ENCODE measurements at regions not wholly inside any gene's neighbourhood (a gene's known extent, or its start where the extent isn't known, plus 50 kb on each side); places are given as distances from the start of the nearest gene placed in this dataset.

GRCh38 chr20:22216984-22217383 is 367.4 kb downstream of the FOXA2 start:
- TF ChIP-seq ZNF512 (tag; IDR thresholded peaks at IDR 0.05) = no peak
- TF ChIP-seq, protein P1, sequence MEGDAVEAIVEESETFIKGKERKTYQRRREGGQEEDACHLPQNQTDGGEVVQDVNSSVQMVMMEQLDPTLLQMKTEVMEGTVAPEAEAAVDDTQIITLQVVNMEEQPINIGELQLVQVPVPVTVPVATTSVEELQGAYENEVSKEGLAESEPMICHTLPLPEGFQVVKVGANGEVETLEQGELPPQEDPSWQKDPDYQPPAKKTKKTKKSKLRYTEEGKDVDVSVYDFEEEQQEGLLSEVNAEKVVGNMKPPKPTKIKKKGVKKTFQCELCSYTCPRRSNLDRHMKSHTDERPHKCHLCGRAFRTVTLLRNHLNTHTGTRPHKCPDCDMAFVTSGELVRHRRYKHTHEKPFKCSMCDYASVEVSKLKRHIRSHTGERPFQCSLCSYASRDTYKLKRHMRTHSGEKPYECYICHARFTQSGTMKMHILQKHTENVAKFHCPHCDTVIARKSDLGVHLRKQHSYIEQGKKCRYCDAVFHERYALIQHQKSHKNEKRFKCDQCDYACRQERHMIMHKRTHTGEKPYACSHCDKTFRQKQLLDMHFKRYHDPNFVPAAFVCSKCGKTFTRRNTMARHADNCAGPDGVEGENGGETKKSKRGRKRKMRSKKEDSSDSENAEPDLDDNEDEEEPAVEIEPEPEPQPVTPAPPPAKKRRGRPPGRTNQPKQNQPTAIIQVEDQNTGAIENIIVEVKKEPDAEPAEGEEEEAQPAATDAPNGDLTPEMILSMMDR (IDR thresholded peaks at IDR 0.05 in 2 of 3, conservative IDR thresholded peaks at IDR 0.05 in 1 of 3; ENCODE audit: insufficient read depth in 2 of 3, low read depth in 1 of 3, low read length in 3 of 3) = no peak
- no peak for TF ChIP-seq RBFOX2 (IDR thresholded peaks at IDR 0.05; ENCODE audit: low read depth, low read length)
- TF ChIP-seq JUN (IDR thresholded peaks at IDR 0.05; ENCODE audit: borderline replicate concordance, low read depth, low read length) = no peak
- TF ChIP-seq JUN (CRISPR knock-in tag; IDR thresholded peaks at IDR 0.05; ENCODE audit: borderline replicate concordance) = no peak
- no peak for TF ChIP-seq SREBF1 (IDR thresholded peaks at IDR 0.05; ENCODE audit: borderline replicate concordance, low read depth, low read length)
- no peak for TF ChIP-seq ZNF212 (CRISPR knock-in tag; IDR thresholded peaks at IDR 0.05)
- no peak for TF ChIP-seq POLR3G (IDR thresholded peaks at IDR 0.05; ENCODE audit: extremely low read depth, insufficient read length, insufficient replicate concordance)
- TF ChIP-seq HDAC1 (IDR thresholded peaks at IDR 0.05) = no peak
- no peak for TF ChIP-seq POLR2A (conservative IDR thresholded peaks at IDR 0.05)
- no peak for TF ChIP-seq CHD2 (IDR thresholded peaks at IDR 0.05; ENCODE audit: low read depth, low read length)

All from K562 (cell line).